Ureter (tissue), 1 donor: ENCODE measurements at regions not wholly inside any gene's neighbourhood (a gene's known extent, or its start where the extent isn't known, plus 50 kb on each side); places are given as distances from the start of the nearest gene placed in this dataset.

Source experiments
- DNase-seq: peaks from one replicate; pipeline ENCODE4 v3.0.0-alpha.2; 2020; ENCODE audit warnings: low spot score
- donor health status: DM: yes; HTN: yes; CAD: no.

- peak; percentile 46 for DNase-seq
Observed at GRCh38 chr5:70585996-70586395, 170.8 kb downstream of the GTF2H2C_2 start.
